ENCODE measurements at regions not wholly inside any gene's neighbourhood (a gene's known extent, or its start where the extent isn't known, plus 50 kb on each side); places are given as distances from the start of the nearest gene placed in this dataset.

- no peak overlapping the region for H3K4me3 ChIP-seq
- peaks cover 0 to 55% (median 0%) of the 10 kb centered on the region in 4 donors for H3K4me1 ChIP-seq
- H3K27me3 ChIP-seq, result no peaks in the 10 kb centered on the region
- peak overlapping the region in 2 of 4 donors; percentile 57 to 85 for H3K27ac ChIP-seq
- no peak for DNase-seq
- TF ChIP-seq CTCF (IDR thresholded peaks at IDR 0.05) (no peak), POLR2A (IDR thresholded peaks at IDR 0.05) (no peak)
- no peaks in the 10 kb centered on the region for H3K36me3 ChIP-seq
- H3K9me3 ChIP-seq, result no peaks in the 10 kb centered on the region
Observed at GRCh38 chr15:70154718-70155347, 57.1 kb upstream of the TLE3 start.

GRCh38 chr15:70153921-70154717 is 56.4 kb upstream of the TLE3 start:
- DNase-seq, result peak in 2 of 3 donors; percentile 82 to 84
- H3K9me3 ChIP-seq, result no peaks in the 10 kb centered on the region
- TF ChIP-seq POLR2A (IDR thresholded peaks at IDR 0.05) (peak; percentile 32 to 50), CTCF (IDR thresholded peaks at IDR 0.05) (no peak)
- no peaks in the 10 kb centered on the region for H3K36me3 ChIP-seq
- peak overlapping the region in 1 of 4 donors; percentile 23 for H3K4me3 ChIP-seq
- no peaks in the 10 kb centered on the region for H3K27me3 ChIP-seq
- peaks cover 0 to 55% (median 0%) of the 10 kb centered on the region in 4 donors for H3K4me1 ChIP-seq
- H3K27ac ChIP-seq, result peak overlapping the region in 2 of 4 donors; percentile 57 to 85

- Histone ChIP-seq H3K4me1 (peaks cover 0 to 54% (median 0%) of the 10 kb centered on the region in 4 donors), H3K36me3 (no peaks in the 10 kb centered on the region), H3K27me3 (no peaks in the 10 kb centered on the region), H3K4me3 (no peak overlapping the region), H3K27ac (peak overlapping the region in 2 of 4 donors; percentile 48 to 54), H3K9me3 (no peaks in the 10 kb centered on the region)
- peak in 1 of 3 donors; percentile 53 for DNase-seq
- TF ChIP-seq CTCF (IDR thresholded peaks at IDR 0.05) (no peak), POLR2A (IDR thresholded peaks at IDR 0.05) (no peak)
Observed at GRCh38 chr15:70152070-70152480, 54.4 kb upstream of the TLE3 start.

- Histone ChIP-seq H3K4me1 (peaks cover 0 to 48% (median 0%) of the 10 kb centered on the region in 4 donors), H3K4me3 (no peak overlapping the region), H3K27me3 (no peaks in the 10 kb centered on the region), H3K36me3 (no peaks in the 10 kb centered on the region), H3K27ac (peak overlapping the region in 2 of 4 donors; percentile 48 to 54), H3K9me3 (no peaks in the 10 kb centered on the region)
- DNase-seq, result no peak
- TF ChIP-seq POLR2A (IDR thresholded peaks at IDR 0.05), result no peak
- TF ChIP-seq CTCF (IDR thresholded peaks at IDR 0.05), result no peak
Observed at GRCh38 chr15:70151462-70151861, 53.7 kb upstream of the TLE3 start.

GRCh38 chr15:70151003-70151402 is 53.3 kb upstream of the TLE3 start:
- Histone ChIP-seq H3K27ac (no peak overlapping the region), H3K4me1 (peaks cover 0 to 44% (median 0%) of the 10 kb centered on the region in 4 donors)

More at GRCh38 chr15:70151003-70151402, 53.3 kb upstream of the TLE3 start:
- Histone ChIP-seq H3K9me3 (no peaks in the 10 kb centered on the region), H3K4me3 (no peak overlapping the region), H3K36me3 (no peaks in the 10 kb centered on the region), H3K27me3 (no peaks in the 10 kb centered on the region)
- TF ChIP-seq POLR2A (IDR thresholded peaks at IDR 0.05), result no peak
- peak in 1 of 6 experiments; percentile 5 for TF ChIP-seq CTCF (IDR thresholded peaks at IDR 0.05)
- no peak for DNase-seq
